PC-3 (cell line): ENCODE measurements at regions not wholly inside any gene's neighbourhood (a gene's known extent, or its start where the extent isn't known, plus 50 kb on each side); places are given as distances from the start of the nearest gene placed in this dataset.
"Not testable (repeated sequence)": the region's sequence is repeated elsewhere in the genome, so short reads cannot be mapped to it uniquely, and the experiment has no call there.

Experiments used
- ATAC-seq: fragments of 200-7000 bp; cut with Tn5 transposase; 2 replicates; pipeline ENCODE4 v1.9.1; 2020; ENCODE audit warnings: mild to moderate bottlenecking, moderate library complexity
- BruUV-seq: library from RNA; stranded (reverse); fragments of 400-500 nt; replicated peaks from 2 replicates; lab custom pipeline; 2021; lab: Mats Ljungman, UMichigan
- CTCF ChIA-PET: fragments of 300-600 bp; sonication (Branson Sonifier 250); formaldehyde crosslinking; loops from one replicate; lab custom pipeline; 2022; ENCODE audit warnings: antibody characterized with exemption; lab: Charles Lee
- POLR2A ChIA-PET: fragments of 300-600 bp; sonication (Branson Sonifier 250); formaldehyde crosslinking; loops from one replicate; lab custom pipeline; 2022; ENCODE audit warnings: antibody characterized with exemption; ENCODE audit not compliant: unreplicated experiment; lab: Charles Lee
- DNase-seq: peaks from one replicate; pipeline ENCODE4 v3.0.0-alpha.2; 2015
- H2AFZ ChIP-seq: fragments of 300-600 bp; sonication (generic); 2 replicates; pipeline ENCODE4 v1.6.0; 2016; ENCODE audit warnings: antibody characterized with exemption, low read length
- H3F3A ChIP-seq: fragments of 300-600 bp; sonication (generic); one replicate; pipeline ENCODE4 v1.6.0; 2017; ENCODE audit warnings: antibody characterized with exemption, low read length, control low read depth, mild to moderate bottlenecking; ENCODE audit not compliant: unreplicated experiment
- H3K27ac ChIP-seq: fragments of 300-600 bp; sonication (generic); 2 replicates; pipeline ENCODE4 v1.5.1; 2016; ENCODE audit warnings: mild to moderate bottlenecking, low read length
- H3K27me3 ChIP-seq: fragments of 300-600 bp; sonication (generic); 2 replicates; pipeline ENCODE4 v1.6.1; 2016; ENCODE audit warnings: low read length, mixed read lengths
- H3K36me3 ChIP-seq: fragments of 300-600 bp; sonication (generic); 2 replicates; pipeline ENCODE4 v1.6.1; 2016; ENCODE audit warnings: low read depth, mixed run types, low read length, mixed read lengths
- H3K4me1 ChIP-seq: fragments of 300-600 bp; sonication (generic); 2 replicates; pipeline ENCODE4 v1.5.1; 2016; ENCODE audit warnings: low read length; ENCODE audit not compliant: insufficient read depth
- H3K4me2 ChIP-seq: fragments of 300-600 bp; sonication (generic); 2 replicates; pipeline ENCODE4 v1.6.0; 2016; ENCODE audit warnings: low read length
- H3K4me3 ChIP-seq: fragments of 300-600 bp; sonication (generic); 2 replicates; pipeline ENCODE4 v1.5.1; 2016; ENCODE audit warnings: mild to moderate bottlenecking, low read length, mixed read lengths
- H3K79me2 ChIP-seq: fragments of 300-600 bp; sonication (generic); 2 replicates; pipeline ENCODE4 v1.6.1; 2017; ENCODE audit warnings: low read length, mixed read lengths
- H3K9ac ChIP-seq: fragments of 300-600 bp; sonication (generic); 2 replicates; pipeline ENCODE4 v1.6.0; 2016; ENCODE audit warnings: mild to moderate bottlenecking, low read length
- H3K9me2 ChIP-seq: fragments of 300-600 bp; sonication (generic); replicated peaks from 2 replicates; pipeline ENCODE4 v1.6.1; 2016; ENCODE audit warnings: mixed run types, low read length, mixed read lengths
- H3K9me3 ChIP-seq: fragments of 300-600 bp; sonication (generic); 2 replicates; pipeline ENCODE4 v1.6.1; 2016; ENCODE audit warnings: low read length, mixed read lengths
- H4K20me1 ChIP-seq: fragments of 300-600 bp; sonication (generic); 2 replicates; pipeline ENCODE4 v1.6.1; 2016; ENCODE audit warnings: low read length, mixed read lengths
- EZH2 ChIP-seq: fragments of 300-600 bp; sonication (generic); IDR thresholded peaks from one replicate; pipeline ENCODE4 v1.6.1; 2017; ENCODE audit warnings: antibody characterized with exemption, mild to moderate bottlenecking, low read length; ENCODE audit not compliant: unreplicated experiment
- EZH2phosphoT487 ChIP-seq: fragments of 300-600 bp; sonication (generic); IDR thresholded peaks from 2 replicates; pipeline ENCODE4 v1.6.1; 2018; ENCODE audit warnings: mild to moderate bottlenecking, antibody characterized with exemption, low read length, borderline replicate concordance
- intact Hi-C: fragments of 100-400 bp; cut with micrococcal nuclease; formaldehyde crosslinking; loops from 2 replicates; pipeline ENCODE4 v1.9.0; 2023
- TF ChIP-seq, protein P1 (sequence below): fragments of 300-600 bp; sonication (generic); conservative IDR thresholded peaks from 2 replicates; pipeline ENCODE4 v1.5.1; 2017; ENCODE audit warnings: antibody characterized with exemption, low read depth, mild to moderate bottlenecking, low read length

DNA sequence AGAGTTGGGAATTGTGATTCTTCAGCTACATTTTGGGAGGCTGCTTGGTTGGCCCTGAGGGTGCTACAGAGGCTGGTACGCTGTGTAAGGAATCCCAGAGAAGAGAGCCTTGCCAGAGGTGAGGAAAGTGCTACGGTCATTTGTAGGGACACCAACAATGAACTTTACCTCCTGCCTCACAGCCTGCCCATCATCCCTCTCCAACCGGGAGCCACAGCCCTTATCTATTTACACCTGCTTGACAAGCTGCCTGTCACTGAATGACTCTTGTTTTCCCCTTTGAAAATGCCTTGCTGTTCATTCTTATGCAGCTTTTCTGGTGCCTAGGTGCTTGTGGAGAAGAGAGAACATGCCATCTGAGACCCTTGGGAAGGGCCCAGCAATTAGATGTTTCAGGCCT is 110.8 kb downstream of the PCSK1 start:
- H3K79me2 ChIP-seq: no peaks in the 10 kb centered on the region
- BruUV-seq: no TSS peak
- CTCF ChIA-PET: no interaction called here
- POLR2A ChIA-PET: interaction anchor here (0.6 kb wide), 1 partner anchor 63 kb away, joined by 3 read pairs; no protein-coding TSS in a partner anchor
- no peak for ATAC-seq
- no peak overlapping the region for H3K4me2 ChIP-seq
- H3K36me3 ChIP-seq: no peaks in the 10 kb centered on the region
- no peak overlapping the region for H3K4me3 ChIP-seq
- H3K27ac ChIP-seq: no peak overlapping the region
- no peaks in the 10 kb centered on the region for H3K9me3 ChIP-seq
- no peak overlapping the region for H3K9ac ChIP-seq
- no peaks in the 10 kb centered on the region for H3K9me2 ChIP-seq
- DNase-seq: no peak
- TF ChIP-seq EZH2: no peak
- TF ChIP-seq, protein P1, sequence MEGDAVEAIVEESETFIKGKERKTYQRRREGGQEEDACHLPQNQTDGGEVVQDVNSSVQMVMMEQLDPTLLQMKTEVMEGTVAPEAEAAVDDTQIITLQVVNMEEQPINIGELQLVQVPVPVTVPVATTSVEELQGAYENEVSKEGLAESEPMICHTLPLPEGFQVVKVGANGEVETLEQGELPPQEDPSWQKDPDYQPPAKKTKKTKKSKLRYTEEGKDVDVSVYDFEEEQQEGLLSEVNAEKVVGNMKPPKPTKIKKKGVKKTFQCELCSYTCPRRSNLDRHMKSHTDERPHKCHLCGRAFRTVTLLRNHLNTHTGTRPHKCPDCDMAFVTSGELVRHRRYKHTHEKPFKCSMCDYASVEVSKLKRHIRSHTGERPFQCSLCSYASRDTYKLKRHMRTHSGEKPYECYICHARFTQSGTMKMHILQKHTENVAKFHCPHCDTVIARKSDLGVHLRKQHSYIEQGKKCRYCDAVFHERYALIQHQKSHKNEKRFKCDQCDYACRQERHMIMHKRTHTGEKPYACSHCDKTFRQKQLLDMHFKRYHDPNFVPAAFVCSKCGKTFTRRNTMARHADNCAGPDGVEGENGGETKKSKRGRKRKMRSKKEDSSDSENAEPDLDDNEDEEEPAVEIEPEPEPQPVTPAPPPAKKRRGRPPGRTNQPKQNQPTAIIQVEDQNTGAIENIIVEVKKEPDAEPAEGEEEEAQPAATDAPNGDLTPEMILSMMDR: no peak
- no peak for TF ChIP-seq EZH2phosphoT487
- no peaks in the 10 kb centered on the region for H4K20me1 ChIP-seq
- H3K27me3 ChIP-seq: no peaks in the 10 kb centered on the region
- H3K4me1 ChIP-seq: peaks cover 28% of the 10 kb centered on the region
- intact Hi-C loops: loop anchor here (5.0 kb wide), 1 partner anchor 360 kb away; the partner anchor contains the start of gene ELL2
- H3F3A ChIP-seq: no peaks in the 10 kb centered on the region
- H2AFZ ChIP-seq: no peak overlapping the region

GRCh38 chr5:96321345-96321744 is 111.7 kb downstream of the PCSK1 start:
- H3K4me2 ChIP-seq: no peak overlapping the region
- DNase-seq: peak; percentile 18
- H3K36me3 ChIP-seq: no peaks in the 10 kb centered on the region
- no peak for ATAC-seq
- H2AFZ ChIP-seq: no peak overlapping the region
- peaks cover 28% of the 10 kb centered on the region for H3K4me1 ChIP-seq
- BruUV-seq: no TSS peak
- H3K9me2 ChIP-seq: no peaks in the 10 kb centered on the region
- H4K20me1 ChIP-seq: no peaks in the 10 kb centered on the region
- no peak overlapping the region for H3K9ac ChIP-seq
- H3F3A ChIP-seq: no peaks in the 10 kb centered on the region
- no peak overlapping the region for H3K4me3 ChIP-seq
- intact Hi-C loops: loop anchor here (5.0 kb wide), 1 partner anchor 359 kb away; the partner anchor contains the start of gene ELL2
- no peaks in the 10 kb centered on the region for H3K79me2 ChIP-seq
- no peak overlapping the region for H3K27ac ChIP-seq
- no peaks in the 10 kb centered on the region for H3K9me3 ChIP-seq
- CTCF ChIA-PET: interaction anchor here (0.6 kb wide), 1 partner anchor 144 kb away, joined by 3 read pairs; no protein-coding TSS in a partner anchor
- POLR2A ChIA-PET: interaction anchor here (0.6 kb wide), 1 partner anchor 62 kb away, joined by 3 read pairs; no protein-coding TSS in a partner anchor
- H3K27me3 ChIP-seq: no peaks in the 10 kb centered on the region
- TF ChIP-seq EZH2: no peak
- no peak for TF ChIP-seq EZH2phosphoT487
- TF ChIP-seq, protein P1: no peak

GRCh38 chr5:96320797-96321196 is 112.3 kb downstream of the PCSK1 start:
- intact Hi-C loops: loop anchor here (5.0 kb wide), 1 partner anchor 358 kb away; the partner anchor contains the start of gene ELL2
- Histone ChIP-seq H2AFZ (no peak overlapping the region), H3K27me3 (no peaks in the 10 kb centered on the region), H3K4me1 (peaks cover 28% of the 10 kb centered on the region), H3K36me3 (no peaks in the 10 kb centered on the region), H3K9me3 (no peaks in the 10 kb centered on the region), H3K79me2 (no peaks in the 10 kb centered on the region), H4K20me1 (no peaks in the 10 kb centered on the region), H3K9ac (no peak overlapping the region), H3F3A (no peaks in the 10 kb centered on the region), H3K4me3 (no peak overlapping the region), H3K9me2 (no peaks in the 10 kb centered on the region), H3K4me2 (peak overlapping the region; percentile 11; the same call in 1 of the 2 replicates), H3K27ac (0 out of 2 replicates have a peak overlapping the region, but pooled peaks have one; percentile 26)
- ATAC-seq (peak; percentile 21; the same call in 1 of the 2 replicates), DNase-seq (peak; percentile 58)
- ChIA-PET POLR2A (no interaction called here), CTCF (no interaction called here)
- TF ChIP-seq, protein P1: no peak
- TF ChIP-seq EZH2phosphoT487 (no peak), EZH2 (no peak)
- BruUV-seq: no TSS peak

DNA sequence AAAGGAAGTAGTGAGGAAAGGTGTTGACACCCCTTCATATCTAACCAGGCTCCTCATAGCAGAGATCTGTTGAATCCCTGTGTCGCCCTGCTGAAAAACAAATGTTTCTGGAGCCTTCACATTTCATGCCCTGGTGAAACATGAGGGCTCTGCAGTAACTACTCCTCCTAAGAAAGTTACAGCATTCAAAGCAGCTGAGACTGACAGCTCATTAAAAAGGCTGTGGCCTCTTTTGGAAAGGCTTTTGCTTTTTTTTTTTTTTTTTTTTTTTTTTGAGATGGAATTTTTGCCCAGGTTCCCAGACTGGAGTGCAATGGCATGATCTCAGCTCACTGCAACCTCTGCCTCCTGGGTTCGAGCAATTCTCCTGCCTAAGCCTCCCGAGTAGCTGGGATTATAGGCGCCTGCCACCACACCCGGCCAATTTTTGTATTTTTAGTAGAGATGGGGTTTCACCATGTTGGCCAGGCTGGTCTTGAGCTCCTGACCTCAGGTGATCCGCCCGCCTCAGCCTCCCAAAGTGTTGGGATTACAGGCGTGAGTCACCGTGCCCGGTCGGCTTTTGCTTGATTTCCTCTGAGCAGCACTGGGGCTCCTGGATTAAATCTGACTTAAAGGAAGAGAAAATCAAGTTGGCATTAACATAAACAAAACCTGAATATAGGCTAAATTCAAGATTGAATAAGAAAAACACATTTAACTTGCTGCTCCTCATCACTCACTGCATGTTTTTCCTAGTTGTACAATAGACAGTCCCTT is 112.9 kb downstream of the PCSK1 start:
- H3K9ac ChIP-seq, H3F3A ChIP-seq, H3K27me3 ChIP-seq, POLR2A ChIA-PET, H2AFZ ChIP-seq, H3K79me2 ChIP-seq, H4K20me1 ChIP-seq, H3K9me3 ChIP-seq, H3K4me3 ChIP-seq, H3K36me3 ChIP-seq, CTCF ChIA-PET, H3K9me2 ChIP-seq, BruUV-seq, ATAC-seq: not testable (repeated sequence)
- Histone ChIP-seq H3K4me1 (peaks cover 28% of the 10 kb centered on the region), H3K27ac (0 out of 2 replicates have a peak overlapping the region, but pooled peaks have one; percentile 26), H3K4me2 (peak overlapping the region; percentile 11; the same call in 1 of the 2 replicates)
- peak; percentile 13 for DNase-seq
- intact Hi-C loops: loop anchor here (5.0 kb wide), 1 partner anchor 358 kb away; the partner anchor contains the start of gene ELL2
